Neural cell (in vitro differentiated cells): ENCODE measurements at regions not wholly inside any gene's neighbourhood (a gene's known extent, or its start where the extent isn't known, plus 50 kb on each side); places are given as distances from the start of the nearest gene placed in this dataset.

Source experiments
- H2AFZ ChIP-seq: fragments of 200-600, 300-800 bp; sonication (generic), shearing (Covaris generic); 2 replicates; pipeline ENCODE4 v1.6.0; 2014; ENCODE audit warnings: low read depth, mild to moderate bottlenecking, antibody characterized with exemption, low read length, moderate library complexity
- H3F3A ChIP-seq: fragments of 200-600 bp; shearing (Covaris generic); 2 replicates; pipeline ENCODE4 v1.6.1; 2016; ENCODE audit warnings: mild to moderate bottlenecking, moderate library complexity, mixed read lengths, antibody characterized with exemption, low read length; ENCODE audit not compliant: insufficient read depth, poor library complexity, severe bottlenecking
- H3K27ac ChIP-seq: fragments of 200-600, 300-800 bp; sonication (generic), shearing (Covaris generic); 2 replicates; pipeline ENCODE4 v1.5.1; 2014; ENCODE audit warnings: mild to moderate bottlenecking, low read length, moderate library complexity
- H3K27me3 ChIP-seq: fragments of 300-800, 200-600 bp; sonication (generic), shearing (Covaris generic); 2 replicates; pipeline ENCODE4 v1.6.0; 2014; ENCODE audit warnings: mild to moderate bottlenecking, low read depth, low read length, moderate library complexity; ENCODE audit not compliant: insufficient read depth
- H3K36me3 ChIP-seq: fragments of 300-800, 200-600 bp; sonication (generic), shearing (Covaris generic); 2 replicates; pipeline ENCODE4 v1.5.1; 2014; ENCODE audit warnings: mild to moderate bottlenecking, antibody characterized with exemption, low read length, moderate library complexity; ENCODE audit not compliant: insufficient read depth
- H3K4me2 ChIP-seq: fragments of 300-800, 200-600 bp; sonication (generic), shearing (Covaris generic); 2 replicates; pipeline ENCODE4 v1.6.0; 2014; ENCODE audit warnings: mild to moderate bottlenecking, low read length
- H3K4me3 ChIP-seq: fragments of 300-800, 200-600 bp; sonication (generic), shearing (Covaris generic); 2 replicates; pipeline ENCODE4 v1.5.1; 2014; ENCODE audit warnings: mild to moderate bottlenecking, low read length, moderate library complexity
- H3K79me2 ChIP-seq: fragments of 200-600 bp; shearing (Covaris generic); replicated peaks from 2 replicates; pipeline ENCODE4 v1.6.0; 2014; ENCODE audit warnings: mild to moderate bottlenecking, low read length, moderate library complexity; ENCODE audit not compliant: insufficient read depth
- H3K9ac ChIP-seq: fragments of 300-800, 200-600 bp; sonication (generic), shearing (Covaris generic); 2 replicates; pipeline ENCODE4 v1.6.1; 2016; ENCODE audit warnings: mild to moderate bottlenecking, low read length, mixed read lengths
- H3K9me2 ChIP-seq: fragments of 200-600 bp; shearing (Covaris generic); 2 replicates; pipeline ENCODE4 v1.6.1; 2016; ENCODE audit warnings: mild to moderate bottlenecking, low read length, mixed read lengths; ENCODE audit not compliant: insufficient read depth
- H3K9me3 ChIP-seq: fragments of 200-600, 300-800 bp; sonication (generic), shearing (Covaris generic); 2 replicates; pipeline ENCODE4 v1.6.1; 2016; ENCODE audit warnings: mild to moderate bottlenecking, mixed run types, low read length, moderate library complexity, mixed read lengths
- H4K20me1 ChIP-seq: fragments of 200-600 bp; shearing (Covaris generic); 2 replicates; pipeline ENCODE4 v1.6.1; 2016; ENCODE audit warnings: mild to moderate bottlenecking, mixed run types; ENCODE audit not compliant: insufficient read depth
- CTCF ChIP-seq: fragments of 450-650 bp; IDR thresholded peaks from 2 replicates; pipeline ENCODE4 v1.5.1; 2014; ENCODE audit warnings: antibody characterized with exemption, mild to moderate bottlenecking, moderate library complexity; ENCODE audit not compliant: poor library complexity, severe bottlenecking
- EP300 ChIP-seq: fragments of 450-650 bp; conservative IDR thresholded peaks from 2 replicates; pipeline ENCODE4 v1.6.1; 2014; ENCODE audit warnings: antibody characterized with exemption, mild to moderate bottlenecking, moderate library complexity; ENCODE audit not compliant: poor library complexity, severe bottlenecking
- EZH2 ChIP-seq: fragments of 200-600, 300-800 bp; shearing (Covaris generic), sonication (generic); IDR thresholded peaks from 2 replicates; pipeline ENCODE4 v1.6.1; 2014; ENCODE audit warnings: antibody characterized with exemption, low read length, borderline replicate concordance, mild to moderate bottlenecking; ENCODE audit not compliant: insufficient read depth, poor library complexity, severe bottlenecking
- MXI1 ChIP-seq: fragments of 450-650 bp; conservative IDR thresholded peaks from 2 replicates; pipeline ENCODE4 v1.6.1; 2014; ENCODE audit warnings: antibody characterized with exemption, mild to moderate bottlenecking; ENCODE audit not compliant: poor library complexity, severe bottlenecking
- POLR2AphosphoS5 ChIP-seq: IDR thresholded peaks from 2 replicates; pipeline ENCODE4 v1.6.1; 2012
- RAD21 ChIP-seq: fragments of 450-650 bp; conservative IDR thresholded peaks from 2 replicates; pipeline ENCODE4 v1.6.1; 2014; ENCODE audit warnings: antibody characterized with exemption, mild to moderate bottlenecking, moderate library complexity
- REST ChIP-seq: IDR thresholded peaks from 2 replicates; pipeline ENCODE4 v1.6.1; 2012; ENCODE audit warnings: borderline replicate concordance
- SMC3 ChIP-seq: fragments of 450-650 bp; conservative IDR thresholded peaks from 2 replicates; pipeline ENCODE4 v1.6.1; 2014; ENCODE audit warnings: antibody characterized with exemption, mild to moderate bottlenecking, moderate library complexity; ENCODE audit not compliant: poor library complexity
- TAF1 ChIP-seq: IDR thresholded peaks from 2 replicates; pipeline ENCODE4 v1.6.1; 2012; ENCODE audit warnings: low read depth

- Histone ChIP-seq H3K4me3 (no peak overlapping the region), H3K9me2 (no peaks in the 10 kb centered on the region), H3K4me2 (no peak overlapping the region), H3K79me2 (no peaks in the 10 kb centered on the region), H3K27ac (no peak overlapping the region), H3K9me3 (no peaks in the 10 kb centered on the region), H3K36me3 (no peaks in the 10 kb centered on the region), H2AFZ (no peak overlapping the region), H4K20me1 (no peaks in the 10 kb centered on the region), H3K27me3 (no peaks in the 10 kb centered on the region), H3K9ac (no peak overlapping the region), H3F3A (no peaks in the 10 kb centered on the region)
- no peak for TF ChIP-seq SMC3
- no peak for TF ChIP-seq RAD21
- no peak for TF ChIP-seq POLR2AphosphoS5
- no peak for TF ChIP-seq TAF1
- no peak for TF ChIP-seq CTCF
- no peak for TF ChIP-seq EP300
Observed at GRCh38 chr18:42473611-42474010, 518.6 kb downstream of the PIK3C3 start.

GRCh38 chr18:42474577-42474976, 519.5 kb downstream of the PIK3C3 start:
- no peak overlapping the region for H2AFZ ChIP-seq
- no peak overlapping the region for H3K4me2 ChIP-seq
- H3K4me3 ChIP-seq, result no peak overlapping the region
- H3F3A ChIP-seq, result no peaks in the 10 kb centered on the region
- no peak overlapping the region for H3K9ac ChIP-seq
- no peaks in the 10 kb centered on the region for H3K9me2 ChIP-seq
- H3K79me2 ChIP-seq, result no peaks in the 10 kb centered on the region
- H3K36me3 ChIP-seq, result no peaks in the 10 kb centered on the region
- H3K27me3 ChIP-seq, result no peaks in the 10 kb centered on the region
- no peaks in the 10 kb centered on the region for H4K20me1 ChIP-seq
- no peaks in the 10 kb centered on the region for H3K9me3 ChIP-seq
- H3K27ac ChIP-seq, result no peak overlapping the region
- TF ChIP-seq REST (no peak), SMC3 (no peak), POLR2AphosphoS5 (no peak), TAF1 (no peak), RAD21 (no peak), CTCF (no peak), EP300 (no peak), EZH2 (no peak), MXI1 (no peak)
